Body of pancreas (tissue), 4 donors: ENCODE measurements at regions not wholly inside any gene's neighbourhood (a gene's known extent, or its start where the extent isn't known, plus 50 kb on each side); places are given as distances from the start of the nearest gene placed in this dataset.

Source experiments
- ATAC-seq: fragments of 150-250 bp; one replicate; pipeline ENCODE4 v1.9.1; 2016
- DNase-seq, 4 donors: peaks; one replicate each; pipeline ENCODE4 v3.0.0-alpha.2; 2019
- H3K27ac ChIP-seq, 4 donors: fragments of 200-600 bp; sonication (generic); 1 replicate in 3 of 4; 2 replicates in 1 of 4; pipeline versions ENCODE4 v1.5.1 to v1.6.1; 2016 to 2019; ENCODE audit warnings: mild to moderate bottlenecking in 1 of 4, mixed read lengths in 1 of 4, moderate library complexity in 1 of 4
- H3K27me3 ChIP-seq, 2 donors: fragments of 200-600 bp; sonication (generic); one replicate each; pipeline ENCODE4 v1.6.0; 2016; ENCODE audit warnings: mild to moderate bottlenecking in 1 of 2
- H3K36me3 ChIP-seq, 2 donors: fragments of 200-600 bp; sonication (generic); replicated peaks in 1 of 2; 2 replicates each; pipeline ENCODE4 v1.5.1; 2016; ENCODE audit warnings: low read depth in 2 of 2; ENCODE audit not compliant: insufficient read depth in 1 of 2
- H3K4me1 ChIP-seq: fragments of 200-600 bp; sonication (generic); one replicate; pipeline ENCODE4 v1.6.0; 2016
- H3K4me3 ChIP-seq, 2 donors: fragments of 200-600 bp; sonication (generic); 1 replicate in 1 of 2; 2 replicates in 1 of 2; pipeline ENCODE4 v1.5.1; 2016 to 2019
- H3K9me3 ChIP-seq, 3 donors: fragments of 200-600 bp; sonication (generic); 1 replicate in 2 of 3; 2 replicates in 1 of 3; pipeline ENCODE4 v1.5.1; 2016
- CTCF ChIP-seq, 7 experiments: fragments of 450-650 bp in 4 of 7; fragments of 200-600 bp in 3 of 7; sonication (generic) in 3 of 7; IDR thresholded peaks; one replicate each; pipeline ENCODE4 v1.5.1; 2016 to 2019; ENCODE audit warnings: antibody characterized with exemption in 7 of 7
- POLR2A ChIP-seq, 3 donors: fragments of 450-650 bp; IDR thresholded peaks; one replicate each; pipeline ENCODE4 v1.6.1; 2016; ENCODE audit warnings: antibody characterized with exemption in 3 of 3, mild to moderate bottlenecking in 2 of 3
- WGBS, 2 donors: methylation state at CpG; one replicate each; pipeline ENCODE4 v1.1.5; 2017; 5-methylcytosine and 5-hydroxymethylcytosine counted together
- intact Hi-C: fragments of 100-400 bp; cut with DNase I; formaldehyde crosslinking; loops from one replicate; pipeline ENCODE4 v1.15.1; 2023

- intact Hi-C loops, result no loop called here
- Histone ChIP-seq H3K36me3 (no peaks in the 10 kb centered on the region), H3K9me3 (no peaks in the 10 kb centered on the region), H3K4me3 (no peak overlapping the region), H3K4me1 (no peaks in the 10 kb centered on the region), H3K27me3 (no peaks in the 10 kb centered on the region), H3K27ac (no peak overlapping the region)
- DNase-seq, result no peak
- 23 to 39% methylated on average over 3 of the region's 3 CpGs for whole genome bisulfite sequencing, 2 donors
- TF ChIP-seq POLR2A (IDR thresholded peaks at IDR 0.05) (no peak), CTCF (IDR thresholded peaks at IDR 0.05) (no peak)
- no peak for ATAC-seq
Observed at GRCh38 chr11:79813551-79813950, 372.7 kb upstream of the TENM4 start.

GRCh38 chr11:79809487-79809886 lies 368.7 kb upstream of the TENM4 start:
- intact Hi-C loops, result no loop called here
- H3K4me1 ChIP-seq, result no peaks in the 10 kb centered on the region

DNA sequence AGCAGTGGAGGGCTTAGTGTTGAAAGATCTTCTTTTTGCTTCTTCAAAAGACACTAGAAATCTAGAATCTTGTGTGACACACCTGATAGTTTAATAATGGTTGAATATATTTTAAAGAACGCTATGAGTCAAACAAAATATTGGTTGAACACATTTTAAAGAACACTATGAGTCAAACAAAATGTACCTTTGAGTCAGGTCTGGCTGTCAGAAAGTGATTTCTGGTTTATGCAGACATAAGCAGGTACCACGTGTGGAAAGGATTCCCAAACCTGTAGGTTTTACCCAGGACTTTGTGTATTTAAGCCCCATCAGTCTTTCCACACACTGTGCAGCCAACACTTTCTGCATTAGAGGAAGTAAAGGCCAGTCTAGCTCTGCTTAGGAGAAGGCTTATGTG lies 366.7 kb upstream of the TENM4 start:
- intact Hi-C loops, result no loop called here
- no peaks in the 10 kb centered on the region for H3K4me1 ChIP-seq
- ATAC-seq (no peak), DNase-seq (no peak)
- WGBS, 2 donors, result 63 to 65% methylated on average over 2 of the region's 2 CpGs
- H3K27me3 ChIP-seq, result no peaks in the 10 kb centered on the region
- H3K36me3 ChIP-seq, result no peaks in the 10 kb centered on the region
- no peak overlapping the region for H3K27ac ChIP-seq
- H3K4me3 ChIP-seq, result no peak overlapping the region
- TF ChIP-seq POLR2A (IDR thresholded peaks at IDR 0.05) (no peak), CTCF (IDR thresholded peaks at IDR 0.05) (no peak)
- H3K9me3 ChIP-seq, result no peaks in the 10 kb centered on the region

More at GRCh38 chr11:79809487-79809886, 368.7 kb upstream of the TENM4 start:
- H3K4me3 ChIP-seq, result no peak overlapping the region
- no peaks in the 10 kb centered on the region for H3K27me3 ChIP-seq
- H3K27ac ChIP-seq, result no peak overlapping the region
- 6 to 9% methylated on average over 2 of the region's 2 CpGs for whole genome bisulfite sequencing, 2 donors
- H3K36me3 ChIP-seq, result no peaks in the 10 kb centered on the region
- ATAC-seq (no peak), DNase-seq (peak in 1 of 4 donors; percentile 2)
- no peaks in the 10 kb centered on the region for H3K9me3 ChIP-seq
- TF ChIP-seq POLR2A (IDR thresholded peaks at IDR 0.05) (no peak), CTCF (IDR thresholded peaks at IDR 0.05) (no peak)

GRCh38 chr11:79796704-79797103 lies 355.9 kb upstream of the TENM4 start:
- intact Hi-C loops, result no loop called here
- no peak for ATAC-seq
- no peak for DNase-seq

More at GRCh38 chr11:79796704-79797103, 355.9 kb upstream of the TENM4 start:
- H3K9me3 ChIP-seq, result no peaks in the 10 kb centered on the region
- H3K36me3 ChIP-seq, result no peaks in the 10 kb centered on the region
- no peak overlapping the region for H3K27ac ChIP-seq
- WGBS, 2 donors, result 54 to 88% methylated on average over 1 of the region's 1 CpG
- no peak overlapping the region for H3K4me3 ChIP-seq
- no peaks in the 10 kb centered on the region for H3K27me3 ChIP-seq
- TF ChIP-seq POLR2A (IDR thresholded peaks at IDR 0.05) (no peak), CTCF (IDR thresholded peaks at IDR 0.05) (no peak)
- H3K4me1 ChIP-seq, result no peaks in the 10 kb centered on the region
